ENCODE measurements at regions not wholly inside any gene's neighbourhood (a gene's known extent, or its start where the extent isn't known, plus 50 kb on each side); places are given as distances from the start of the nearest gene placed in this dataset.

DNA sequence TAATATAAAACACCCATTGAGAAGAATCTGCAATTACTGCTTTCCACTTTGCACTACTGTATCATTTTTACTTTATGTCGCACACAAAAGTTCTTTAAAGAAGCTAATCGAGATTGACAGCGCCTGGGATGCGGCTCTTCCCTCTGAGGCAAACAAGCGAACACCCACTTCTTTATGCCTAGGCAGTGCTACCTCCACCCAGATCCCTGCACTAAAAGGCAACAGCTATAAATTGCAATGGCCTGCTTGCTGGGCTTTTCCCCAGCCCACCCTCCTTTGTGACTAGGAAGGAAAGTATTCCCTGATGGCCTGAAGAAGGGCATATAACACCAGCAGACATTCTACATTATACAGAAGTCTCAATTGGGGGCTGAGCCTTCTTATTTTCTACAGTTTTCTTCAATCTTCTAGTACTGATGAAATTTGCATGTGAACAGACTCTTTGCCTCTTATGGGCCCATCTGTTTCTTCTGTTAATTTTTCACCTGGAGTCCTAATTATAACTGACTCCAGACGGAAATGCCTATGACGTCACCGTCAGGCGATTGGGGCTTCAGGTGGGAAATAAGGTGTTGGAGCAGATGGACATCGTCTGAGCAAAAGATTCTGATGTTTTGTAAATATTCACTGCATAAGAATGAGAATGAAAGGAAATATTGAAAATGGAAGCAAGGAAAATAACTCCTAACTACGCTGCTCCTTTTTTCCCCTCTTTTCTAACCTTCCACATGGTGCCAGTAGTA lies 138.9 kb upstream of the DCC start:
- Histone ChIP-seq H3K4me3 (ENCODE audit: low read depth, low read length) (no peak overlapping the region), H3K27me3 (ENCODE audit: control insufficient read depth, insufficient read depth, low read length) (no peaks in the 10 kb centered on the region), H3K36me3 (ENCODE audit: control insufficient read depth, insufficient read depth, low read length) (no peaks in the 10 kb centered on the region)
- no peak for DNase-seq (ENCODE audit: low read depth)
- TF ChIP-seq, protein P1, sequence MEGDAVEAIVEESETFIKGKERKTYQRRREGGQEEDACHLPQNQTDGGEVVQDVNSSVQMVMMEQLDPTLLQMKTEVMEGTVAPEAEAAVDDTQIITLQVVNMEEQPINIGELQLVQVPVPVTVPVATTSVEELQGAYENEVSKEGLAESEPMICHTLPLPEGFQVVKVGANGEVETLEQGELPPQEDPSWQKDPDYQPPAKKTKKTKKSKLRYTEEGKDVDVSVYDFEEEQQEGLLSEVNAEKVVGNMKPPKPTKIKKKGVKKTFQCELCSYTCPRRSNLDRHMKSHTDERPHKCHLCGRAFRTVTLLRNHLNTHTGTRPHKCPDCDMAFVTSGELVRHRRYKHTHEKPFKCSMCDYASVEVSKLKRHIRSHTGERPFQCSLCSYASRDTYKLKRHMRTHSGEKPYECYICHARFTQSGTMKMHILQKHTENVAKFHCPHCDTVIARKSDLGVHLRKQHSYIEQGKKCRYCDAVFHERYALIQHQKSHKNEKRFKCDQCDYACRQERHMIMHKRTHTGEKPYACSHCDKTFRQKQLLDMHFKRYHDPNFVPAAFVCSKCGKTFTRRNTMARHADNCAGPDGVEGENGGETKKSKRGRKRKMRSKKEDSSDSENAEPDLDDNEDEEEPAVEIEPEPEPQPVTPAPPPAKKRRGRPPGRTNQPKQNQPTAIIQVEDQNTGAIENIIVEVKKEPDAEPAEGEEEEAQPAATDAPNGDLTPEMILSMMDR (IDR thresholded peaks at IDR 0.05; ENCODE audit: insufficient read depth, low read length, poor library complexity, severe bottlenecking) = no peak

DNA sequence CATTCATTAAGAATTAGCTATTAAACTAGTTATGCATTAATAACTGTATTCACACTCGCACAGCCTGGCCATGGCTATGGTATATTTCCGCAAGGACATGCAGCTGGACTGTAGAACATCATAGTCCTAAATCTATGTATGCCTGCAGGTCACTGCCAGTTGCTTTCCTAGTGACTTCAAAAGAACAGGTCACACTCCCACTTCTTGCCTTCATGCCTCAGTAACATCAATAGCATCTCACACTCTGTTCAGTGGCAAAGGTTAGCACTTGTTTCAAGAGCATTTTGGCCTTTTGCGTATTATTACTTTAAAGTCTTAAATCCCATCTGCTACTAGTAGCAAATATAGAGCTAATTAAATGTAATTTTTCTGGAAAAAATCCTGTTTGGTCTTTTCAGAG lies 131.4 kb upstream of the DCC start:
- TF ChIP-seq, protein P1 (IDR thresholded peaks at IDR 0.05; ENCODE audit: insufficient read depth, low read length, poor library complexity, severe bottlenecking) = no peak
- H3K27me3 ChIP-seq (ENCODE audit: control insufficient read depth, insufficient read depth, low read length) = no peaks in the 10 kb centered on the region
- no peak for DNase-seq (ENCODE audit: low read depth)

GRCh38 chr18:52216109-52216508 lies 123.9 kb upstream of the DCC start:
- no peaks in the 10 kb centered on the region for H3K36me3 ChIP-seq (ENCODE audit: control insufficient read depth, insufficient read depth, low read length)
- TF ChIP-seq, protein P1 (IDR thresholded peaks at IDR 0.05; ENCODE audit: insufficient read depth, low read length, poor library complexity, severe bottlenecking) = no peak
- H3K4me3 ChIP-seq (ENCODE audit: low read depth, low read length) = no peak overlapping the region
- no peak for DNase-seq (ENCODE audit: low read depth)
- no peaks in the 10 kb centered on the region for H3K27me3 ChIP-seq (ENCODE audit: control insufficient read depth, insufficient read depth, low read length)

More for the DNA sequence above, 131.4 kb upstream of the DCC start:
- no peak overlapping the region for H3K4me3 ChIP-seq (ENCODE audit: low read depth, low read length)
- no peaks in the 10 kb centered on the region for H3K36me3 ChIP-seq (ENCODE audit: control insufficient read depth, insufficient read depth, low read length)

DNA sequence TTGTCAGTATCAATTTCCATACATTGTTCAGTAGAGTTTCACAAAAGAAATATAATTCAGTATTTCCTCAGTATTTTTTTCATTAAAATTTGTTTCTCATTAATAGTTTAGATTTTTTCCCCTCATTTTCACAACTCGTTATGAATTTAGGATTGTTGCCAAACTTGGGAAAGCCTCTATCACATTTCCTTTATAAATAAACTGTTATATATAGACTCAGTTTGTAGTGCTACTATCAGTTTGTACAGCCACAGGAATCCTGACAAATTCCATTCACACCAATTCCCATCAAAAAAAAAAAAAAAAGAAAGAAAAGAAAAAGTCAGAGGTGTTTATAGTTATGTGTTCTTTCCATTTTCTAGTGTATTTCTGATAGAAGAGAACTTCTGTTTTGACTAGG lies 123.3 kb upstream of the DCC start:
- Histone ChIP-seq H3K36me3 (ENCODE audit: control insufficient read depth, insufficient read depth, low read length) (no peaks in the 10 kb centered on the region), H3K27me3 (ENCODE audit: control insufficient read depth, insufficient read depth, low read length) (no peaks in the 10 kb centered on the region), H3K4me3 (ENCODE audit: low read depth, low read length) (no peak overlapping the region)
- DNase-seq (ENCODE audit: low read depth) = no peak
- TF ChIP-seq, protein P1 (IDR thresholded peaks at IDR 0.05; ENCODE audit: insufficient read depth, low read length, poor library complexity, severe bottlenecking) = no peak

- H3K27me3 ChIP-seq (ENCODE audit: control insufficient read depth, insufficient read depth, low read length) = no peaks in the 10 kb centered on the region
- H3K36me3 ChIP-seq (ENCODE audit: control insufficient read depth, insufficient read depth, low read length) = no peaks in the 10 kb centered on the region
- TF ChIP-seq, protein P1 (IDR thresholded peaks at IDR 0.05; ENCODE audit: insufficient read depth, low read length, poor library complexity, severe bottlenecking) = no peak
- DNase-seq (ENCODE audit: low read depth) = no peak
- H3K4me3 ChIP-seq (ENCODE audit: low read depth, low read length) = no peak overlapping the region
Observed at GRCh38 chr18:52219102-52219501, 120.9 kb upstream of the DCC start.

GRCh38 chr18:52220062-52220591 lies 119.9 kb upstream of the DCC start:
- TF ChIP-seq, protein P1 (IDR thresholded peaks at IDR 0.05; ENCODE audit: insufficient read depth, low read length, poor library complexity, severe bottlenecking) = no peak
- no peak for DNase-seq (ENCODE audit: low read depth)
- H3K36me3 ChIP-seq (ENCODE audit: control insufficient read depth, insufficient read depth, low read length) = no peaks in the 10 kb centered on the region
- H3K4me3 ChIP-seq (ENCODE audit: low read depth, low read length) = no peak overlapping the region
- H3K27me3 ChIP-seq (ENCODE audit: control insufficient read depth, insufficient read depth, low read length) = no peaks in the 10 kb centered on the region

Measured in kidney epithelial cell (primary cell).